ENCODE measurements at regions not wholly inside any gene's neighbourhood (a gene's known extent, or its start where the extent isn't known, plus 50 kb on each side); places are given as distances from the start of the nearest gene placed in this dataset.

- no peak for DNase-seq (ENCODE audit: low read depth)
Measured at GRCh38 chr7:41305001-41305400, 397.9 kb downstream of the INHBA start.

DNA sequence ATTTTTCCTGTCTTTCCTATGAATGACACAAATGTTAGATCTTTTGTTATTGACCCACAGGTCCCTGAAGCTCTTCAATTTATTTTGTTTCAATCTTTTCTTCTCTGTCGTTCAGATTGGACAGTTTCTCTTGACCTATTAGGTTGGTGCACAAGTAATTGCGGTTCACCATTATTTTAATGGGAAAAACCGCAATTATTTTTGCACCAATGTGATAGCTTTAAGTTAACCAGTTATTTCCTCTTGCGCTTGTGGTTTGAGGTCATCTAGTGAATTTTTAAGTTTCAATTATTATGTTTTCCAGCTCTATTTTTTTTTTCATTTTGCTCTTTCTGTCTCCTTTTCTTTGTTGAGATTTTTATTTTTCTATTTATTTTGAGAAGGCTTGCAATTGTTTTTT, 399.2 kb downstream of the INHBA start:
- DNase-seq (ENCODE audit: low read depth): no peak

- no peak for DNase-seq (ENCODE audit: low read depth)
Measured at GRCh38 chr7:41298409-41298808, 404.5 kb downstream of the INHBA start.

DNA sequence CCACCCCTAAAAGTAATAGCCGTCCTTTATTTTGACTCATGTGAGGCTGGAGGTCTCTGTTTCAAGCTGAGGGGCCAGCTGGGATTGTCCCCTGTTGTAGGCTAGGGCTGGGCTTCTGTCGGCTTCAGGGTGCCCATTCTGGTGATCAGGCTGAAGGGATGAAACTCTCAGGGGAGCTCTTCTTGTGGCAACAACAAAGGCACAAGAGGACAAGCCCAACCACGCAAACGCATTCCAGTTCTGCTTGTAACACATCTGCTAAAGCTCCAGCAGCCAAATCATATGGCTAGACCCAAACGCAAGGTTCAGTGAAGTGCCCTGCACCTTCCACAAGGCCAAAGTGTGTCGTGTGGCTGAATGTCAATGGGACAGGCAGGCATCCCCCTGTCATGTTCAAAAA, 405.7 kb downstream of the INHBA start:
- DNase-seq (ENCODE audit: low read depth): no peak

- DNase-seq (ENCODE audit: low read depth): no peak
Measured at GRCh38 chr7:41295455-41295815, 407.5 kb downstream of the INHBA start.

DNA sequence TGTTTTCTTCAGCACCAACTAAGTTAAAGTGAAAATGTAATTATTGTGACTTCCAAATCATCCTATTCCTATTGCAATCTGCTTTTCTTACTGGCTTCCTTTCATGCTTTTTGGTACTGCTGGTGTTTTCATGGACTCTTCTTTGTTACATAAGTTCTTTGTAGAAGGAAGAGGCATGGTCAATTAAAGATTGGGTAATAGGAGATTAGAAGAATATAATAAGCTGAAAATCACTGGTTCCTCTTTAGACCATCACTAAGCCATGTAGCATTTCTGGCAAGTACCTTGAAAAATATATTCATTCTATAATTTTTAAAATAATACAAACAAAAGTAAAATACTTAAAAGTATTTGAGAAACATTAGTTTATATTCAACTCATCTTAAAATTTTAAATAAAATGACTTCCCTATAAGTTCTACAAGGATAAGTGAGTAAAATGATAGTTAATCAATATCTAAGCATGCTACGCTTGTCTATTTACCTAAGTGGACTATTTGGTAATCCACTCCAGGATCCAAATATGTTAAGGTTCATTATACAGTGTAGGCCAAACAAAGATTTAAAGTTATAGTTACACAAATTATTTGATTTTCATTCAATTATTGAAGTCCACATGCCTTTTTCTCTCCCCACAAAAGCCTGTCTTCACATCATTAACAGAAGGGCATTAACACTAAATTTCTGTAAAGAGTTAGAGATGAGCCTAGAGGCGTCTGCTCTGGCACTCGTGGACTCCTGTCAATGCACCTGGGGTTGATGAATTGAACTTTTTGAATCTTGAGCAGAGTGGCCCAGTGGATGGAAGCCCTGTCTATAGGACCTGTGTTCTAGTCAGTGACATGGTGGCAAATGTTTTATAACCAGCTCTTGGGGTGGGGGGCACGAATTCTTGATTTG, 408.1 kb downstream of the INHBA start:
- DNase-seq (ENCODE audit: low read depth): no peak

- DNase-seq (ENCODE audit: low read depth): peak; percentile 49
Measured at GRCh38 chr7:41292487-41292886, 410.4 kb downstream of the INHBA start.

GRCh38 chr7:41287559-41288335, 415.1 kb downstream of the INHBA start:
- no peak for DNase-seq (ENCODE audit: low read depth)

DNA sequence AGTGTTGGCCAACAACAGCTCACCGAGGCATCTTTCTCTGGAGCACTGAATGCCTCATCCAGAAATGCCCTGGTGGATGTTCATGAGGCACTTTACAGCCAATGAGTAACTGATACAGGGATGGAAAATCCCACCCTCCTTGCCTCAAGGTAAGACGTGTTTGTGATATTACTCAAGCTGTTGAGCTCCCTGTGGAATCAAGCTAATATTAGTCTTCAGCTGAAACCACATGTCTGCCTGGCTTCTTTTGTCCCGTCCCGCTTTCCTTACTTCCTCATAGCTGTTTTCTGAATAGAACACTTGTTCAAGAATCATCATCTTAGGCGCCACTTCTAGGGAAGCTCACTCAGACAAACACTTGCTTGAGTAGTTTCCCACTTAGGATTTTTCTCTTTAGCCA, 422.4 kb downstream of the INHBA start:
- DNase-seq (ENCODE audit: low read depth): no peak

DNA sequence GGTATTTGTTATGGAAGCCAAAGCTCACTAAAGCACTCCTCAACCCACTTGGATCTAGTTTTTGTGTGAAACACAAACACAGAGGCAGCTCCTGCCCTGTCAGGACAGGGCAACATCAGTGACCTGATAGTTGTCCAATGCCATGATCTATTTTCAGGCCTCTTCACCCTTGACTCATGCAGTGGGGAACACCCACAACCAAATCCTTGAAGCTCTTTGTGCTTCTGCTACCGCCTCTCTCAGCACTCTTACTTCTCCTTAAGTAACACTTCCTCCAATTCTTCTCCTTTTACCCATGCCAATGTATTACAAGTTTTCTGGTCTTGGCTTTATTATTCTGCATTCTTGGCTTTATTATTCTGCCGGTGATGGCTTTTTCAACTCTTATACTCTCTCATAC, 425.3 kb downstream of the INHBA start:
- DNase-seq (ENCODE audit: low read depth): no peak

GRCh38 chr7:41275255-41275654, 427.6 kb downstream of the INHBA start:
- no peak for DNase-seq (ENCODE audit: low read depth)

DNA sequence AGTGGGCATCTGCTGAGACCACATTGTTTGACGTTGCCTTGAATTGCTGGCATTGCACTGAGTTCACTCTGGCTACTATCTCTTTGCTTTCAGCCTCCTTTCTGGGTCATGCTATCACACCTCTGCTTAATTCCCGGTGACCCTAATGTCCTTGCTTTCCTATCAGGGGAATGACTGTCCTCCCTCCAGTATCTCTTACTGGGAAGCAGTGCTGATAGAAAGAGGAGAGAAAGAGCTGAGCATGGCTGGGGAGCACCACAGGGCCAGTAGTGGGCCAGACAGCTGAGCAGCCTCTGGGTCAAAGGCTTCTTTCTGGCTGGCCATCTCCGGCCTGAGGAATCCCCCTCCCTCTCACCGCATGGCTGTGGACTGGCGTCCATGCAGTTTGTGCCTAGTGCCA, 428.7 kb downstream of the INHBA start:
- no peak for DNase-seq (ENCODE audit: low read depth)

DNA sequence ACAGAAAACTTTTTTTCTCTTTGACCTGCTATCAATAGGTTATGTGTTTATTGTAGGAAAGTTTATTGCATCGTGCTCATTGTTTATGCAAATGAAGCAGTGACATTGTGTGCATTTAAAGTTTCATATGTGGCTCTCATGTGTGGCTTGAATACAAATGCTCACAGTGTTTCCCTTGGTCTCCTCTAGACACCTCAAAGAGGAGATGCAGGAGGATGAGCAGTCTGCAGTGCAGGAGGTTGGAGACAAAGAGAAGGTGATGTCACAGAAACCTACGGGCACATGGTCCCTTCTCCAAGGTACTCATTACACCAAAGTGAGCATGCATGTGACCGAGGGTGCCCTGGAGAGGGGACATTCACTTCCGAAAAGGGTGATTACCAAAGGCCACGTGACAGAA, 430.2 kb downstream of the INHBA start:
- DNase-seq (ENCODE audit: low read depth): no peak

DNA sequence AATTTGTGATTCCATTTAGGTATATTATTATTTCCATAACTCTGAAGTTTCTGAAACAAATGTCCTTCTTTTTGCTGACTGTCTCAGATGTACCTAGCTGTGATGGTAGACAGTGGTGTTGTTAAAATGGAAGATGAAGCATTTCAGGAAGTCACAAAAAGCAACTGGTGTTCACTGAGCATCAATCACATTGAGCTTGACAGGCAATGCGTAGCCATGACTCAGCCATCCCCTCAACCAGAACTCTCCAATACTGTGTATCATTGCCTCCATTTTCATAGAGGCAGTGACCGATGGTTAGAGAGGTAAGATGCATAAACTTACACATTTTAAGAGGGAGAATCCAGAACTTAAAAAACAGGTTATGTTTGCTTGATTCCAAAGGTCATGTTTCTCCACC, 434.0 kb downstream of the INHBA start:
- peak; percentile 3 for DNase-seq (ENCODE audit: low read depth)

DNA sequence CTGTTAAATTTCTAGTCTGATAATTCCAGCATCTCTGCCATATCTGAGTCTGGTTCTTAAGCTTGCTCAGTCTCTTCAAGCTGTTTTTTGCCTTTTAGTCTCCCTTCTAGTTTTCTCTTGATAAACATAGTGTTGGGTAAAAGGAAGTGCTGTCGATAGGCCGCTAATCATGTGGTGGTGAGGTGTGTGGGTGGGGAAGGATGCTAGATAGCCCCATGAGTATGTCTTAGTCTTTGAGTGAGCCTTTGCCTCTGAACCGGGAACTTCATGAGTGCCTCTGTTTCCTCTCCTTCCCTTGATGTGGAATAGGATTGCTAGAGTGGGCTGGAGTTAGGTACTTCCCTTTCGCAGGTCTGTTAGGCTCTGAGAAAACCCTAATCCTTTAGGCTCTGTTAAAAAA, 441.8 kb downstream of the INHBA start:
- DNase-seq (ENCODE audit: low read depth): no peak

GRCh38 chr7:41257660-41258059, 445.2 kb downstream of the INHBA start:
- no peak for DNase-seq (ENCODE audit: low read depth)

- DNase-seq (ENCODE audit: low read depth): peak; percentile 18
Measured at GRCh38 chr7:41256186-41256945, 446.5 kb downstream of the INHBA start.

DNA sequence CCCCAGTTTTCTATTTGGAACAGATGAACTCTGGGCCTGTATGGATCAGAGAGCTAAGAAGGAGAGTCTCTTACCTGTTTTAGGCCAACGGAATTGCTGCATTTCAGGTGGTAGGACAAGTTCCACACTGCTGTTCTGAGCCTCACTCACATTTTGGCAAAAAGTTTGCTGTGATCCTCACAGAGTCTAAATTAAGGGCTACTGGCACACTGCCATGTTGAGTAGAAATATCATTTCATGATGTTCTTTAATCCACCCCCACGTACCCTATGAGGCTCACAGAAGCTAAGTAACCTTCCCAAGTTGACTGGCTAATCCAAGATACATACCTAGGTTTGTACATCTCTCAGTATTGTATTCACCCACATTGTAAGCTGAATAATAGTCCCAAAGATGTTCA, 447.2 kb downstream of the INHBA start:
- DNase-seq (ENCODE audit: low read depth): no peak

DNA sequence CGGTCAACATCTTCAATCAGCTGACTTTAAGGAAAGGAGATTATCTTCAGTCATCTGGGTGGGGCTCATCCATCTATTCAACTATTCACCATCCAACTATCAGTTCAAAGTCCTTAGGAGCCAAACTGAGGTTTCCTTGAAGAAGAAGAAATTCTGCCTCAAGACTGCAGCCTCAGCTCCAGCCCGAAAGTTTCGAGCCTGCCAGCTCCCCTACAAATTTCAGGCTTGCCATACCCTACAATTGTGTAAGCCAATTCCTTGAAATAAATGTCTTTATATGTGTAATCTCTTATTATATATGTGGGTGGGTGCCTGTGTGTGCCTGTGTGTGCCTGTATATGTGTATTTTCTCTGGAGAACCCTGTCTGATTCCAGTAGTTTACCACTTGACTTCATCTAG, 447.8 kb downstream of the INHBA start:
- DNase-seq (ENCODE audit: low read depth): no peak

- no peak for DNase-seq (ENCODE audit: low read depth)
Measured at GRCh38 chr7:41252957-41253356, 449.9 kb downstream of the INHBA start.

- DNase-seq (ENCODE audit: low read depth): no peak
Measured at GRCh38 chr7:41252551-41252950, 450.3 kb downstream of the INHBA start.

GRCh38 chr7:41247143-41247865, 455.6 kb downstream of the INHBA start:
- peak; percentile 35 for DNase-seq (ENCODE audit: low read depth)

All from LHCN-M2 (cell line).